ENCODE measurements at regions not wholly inside any gene's neighbourhood (a gene's known extent, or its start where the extent isn't known, plus 50 kb on each side); places are given as distances from the start of the nearest gene placed in this dataset.

DNA sequence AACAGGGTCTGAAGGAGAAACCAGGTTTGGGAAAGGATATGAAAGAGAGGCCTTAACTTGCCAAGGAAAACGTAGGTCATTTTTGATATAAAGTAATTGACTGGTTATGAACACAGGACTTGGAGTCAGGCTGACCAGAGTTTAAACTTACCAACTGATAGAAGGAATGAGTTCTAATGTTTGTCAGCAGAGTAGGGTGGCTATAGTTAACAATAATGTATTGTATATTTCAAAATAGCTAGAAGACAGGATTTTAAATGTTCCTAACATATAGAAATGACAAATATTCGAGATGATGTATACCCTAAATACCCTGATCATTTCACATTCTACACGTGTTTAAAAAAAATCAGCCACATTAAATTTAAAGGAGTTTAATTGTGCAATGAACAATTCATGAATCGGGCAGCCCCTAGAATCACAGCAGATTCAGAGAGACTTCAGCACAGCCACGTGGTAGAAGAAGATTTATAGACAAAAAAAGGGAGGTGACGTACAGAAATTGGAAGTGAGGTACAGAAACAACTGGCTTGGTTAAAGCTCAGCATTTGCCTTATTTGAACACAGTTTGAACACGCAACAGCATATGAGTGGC lies 52.5 kb upstream of the PLEKHG7 start:
- Histone ChIP-seq H3K4me3 (no peak overlapping the region), H3K27ac (no peak overlapping the region), H3K4me1 (no peaks in the 10 kb centered on the region), H3K36me3 (no peaks in the 10 kb centered on the region), H3K9me3 (no peaks in the 10 kb centered on the region), H3K9ac (ENCODE audit: low read depth in 2 of 2, low read length in 2 of 2) (no peak overlapping the region), H3K27me3 (no peaks in the 10 kb centered on the region)
- intact Hi-C loops (cut with DNase I) = loop anchor here (5.0 kb wide), 2 partner anchors 1268 to 1288 kb away; no protein-coding TSS in a partner anchor
- TF ChIP-seq, protein P1, sequence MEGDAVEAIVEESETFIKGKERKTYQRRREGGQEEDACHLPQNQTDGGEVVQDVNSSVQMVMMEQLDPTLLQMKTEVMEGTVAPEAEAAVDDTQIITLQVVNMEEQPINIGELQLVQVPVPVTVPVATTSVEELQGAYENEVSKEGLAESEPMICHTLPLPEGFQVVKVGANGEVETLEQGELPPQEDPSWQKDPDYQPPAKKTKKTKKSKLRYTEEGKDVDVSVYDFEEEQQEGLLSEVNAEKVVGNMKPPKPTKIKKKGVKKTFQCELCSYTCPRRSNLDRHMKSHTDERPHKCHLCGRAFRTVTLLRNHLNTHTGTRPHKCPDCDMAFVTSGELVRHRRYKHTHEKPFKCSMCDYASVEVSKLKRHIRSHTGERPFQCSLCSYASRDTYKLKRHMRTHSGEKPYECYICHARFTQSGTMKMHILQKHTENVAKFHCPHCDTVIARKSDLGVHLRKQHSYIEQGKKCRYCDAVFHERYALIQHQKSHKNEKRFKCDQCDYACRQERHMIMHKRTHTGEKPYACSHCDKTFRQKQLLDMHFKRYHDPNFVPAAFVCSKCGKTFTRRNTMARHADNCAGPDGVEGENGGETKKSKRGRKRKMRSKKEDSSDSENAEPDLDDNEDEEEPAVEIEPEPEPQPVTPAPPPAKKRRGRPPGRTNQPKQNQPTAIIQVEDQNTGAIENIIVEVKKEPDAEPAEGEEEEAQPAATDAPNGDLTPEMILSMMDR (IDR thresholded peaks at IDR 0.05) = peak; percentile 12
- DNase-seq = no peak

DNA sequence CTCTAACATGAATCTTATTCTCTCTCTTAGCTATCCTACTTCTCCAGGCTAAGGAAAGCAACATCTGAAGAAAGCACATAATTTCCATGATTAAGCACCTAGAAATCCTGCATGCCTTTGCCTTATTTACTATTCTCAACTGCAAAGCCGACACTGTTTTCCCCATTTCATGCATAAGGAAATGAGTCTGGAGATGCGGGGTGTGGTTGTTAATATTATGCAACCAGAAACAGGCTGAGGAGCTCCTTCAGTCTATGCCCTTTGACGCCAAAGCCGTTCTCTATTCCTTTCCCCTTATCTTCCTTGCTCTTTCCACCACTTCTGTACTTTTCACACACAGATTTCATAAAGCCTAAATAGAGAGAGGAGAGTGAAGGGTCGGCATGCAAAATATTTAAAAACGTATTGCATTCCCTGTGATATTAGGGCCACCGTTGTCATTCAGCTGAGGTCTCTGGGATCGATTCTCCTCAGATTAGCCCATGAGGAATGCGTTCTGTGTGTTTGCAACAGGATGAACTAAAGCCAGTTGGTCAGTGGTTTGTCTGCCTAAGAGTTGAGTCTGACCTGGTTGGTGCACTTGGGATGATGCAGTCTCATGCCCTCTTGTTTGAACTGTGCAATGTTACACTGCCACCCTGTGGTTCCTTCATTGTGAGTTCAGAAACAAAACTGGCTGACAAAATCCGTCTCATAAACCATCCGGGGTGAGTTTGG lies 53.1 kb upstream of the PLEKHG7 start:
- intact Hi-C loops (cut with DNase I) = loop anchor here (5.0 kb wide), 2 partner anchors 1267 to 1287 kb away; no protein-coding TSS in a partner anchor
- Histone ChIP-seq H3K9ac (ENCODE audit: low read depth in 2 of 2, low read length in 2 of 2) (no peak overlapping the region), H3K36me3 (no peaks in the 10 kb centered on the region), H3K27me3 (no peaks in the 10 kb centered on the region), H3K4me3 (no peak overlapping the region), H3K27ac (no peak overlapping the region), H3K4me1 (no peaks in the 10 kb centered on the region), H3K9me3 (no peaks in the 10 kb centered on the region)
- peak; percentile 67 for DNase-seq
- TF ChIP-seq, protein P1 (IDR thresholded peaks at IDR 0.05) = peak; percentile 67

DNA sequence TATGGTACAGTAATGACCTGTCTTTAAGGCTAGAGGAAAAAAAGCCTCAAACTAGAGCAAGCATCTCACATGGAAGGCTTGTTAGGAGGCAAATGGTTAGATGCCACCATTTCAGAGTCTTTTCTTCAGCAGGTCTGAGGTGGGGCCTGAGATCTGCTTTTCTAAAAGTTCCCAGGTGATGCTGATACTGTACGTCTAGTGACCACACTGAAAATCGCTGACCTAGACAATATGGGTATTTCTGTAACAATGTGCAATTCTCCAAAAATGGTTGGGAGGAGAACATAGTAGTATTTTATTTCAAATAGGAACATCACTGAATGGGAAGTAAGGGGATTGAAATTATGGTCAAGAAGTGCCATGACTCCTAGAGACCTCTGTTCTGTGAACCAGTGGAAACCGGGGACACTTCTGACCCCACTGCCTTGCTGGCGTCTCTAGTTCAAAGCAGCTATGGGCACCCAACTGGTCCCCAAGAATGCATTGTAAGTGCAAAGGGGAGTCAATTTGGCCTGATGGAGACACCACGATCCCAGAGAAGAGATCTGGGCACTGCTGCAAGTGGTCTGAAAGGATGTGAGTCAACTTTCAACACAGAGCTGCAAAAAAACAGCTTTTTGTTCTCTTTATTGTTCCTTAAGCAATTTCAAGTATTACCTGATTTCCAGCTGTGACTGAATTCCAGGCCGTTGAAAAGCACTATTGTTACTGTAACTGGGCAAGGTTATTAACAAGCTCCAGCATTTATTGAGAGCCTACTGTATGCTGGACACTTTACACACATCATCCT lies 54.4 kb upstream of the PLEKHG7 start:
- no peaks in the 10 kb centered on the region for H3K4me1 ChIP-seq
- H3K9ac ChIP-seq (ENCODE audit: low read depth in 2 of 2, low read length in 2 of 2) = no peak overlapping the region
- H3K27me3 ChIP-seq = no peaks in the 10 kb centered on the region
- intact Hi-C loops (cut with DNase I) = no loop called here
- H3K4me3 ChIP-seq = no peak overlapping the region
- no peaks in the 10 kb centered on the region for H3K9me3 ChIP-seq
- H3K36me3 ChIP-seq = no peaks in the 10 kb centered on the region
- H3K27ac ChIP-seq = no peak overlapping the region
- TF ChIP-seq, protein P1 (IDR thresholded peaks at IDR 0.05) = no peak
- DNase-seq = no peak

DNA sequence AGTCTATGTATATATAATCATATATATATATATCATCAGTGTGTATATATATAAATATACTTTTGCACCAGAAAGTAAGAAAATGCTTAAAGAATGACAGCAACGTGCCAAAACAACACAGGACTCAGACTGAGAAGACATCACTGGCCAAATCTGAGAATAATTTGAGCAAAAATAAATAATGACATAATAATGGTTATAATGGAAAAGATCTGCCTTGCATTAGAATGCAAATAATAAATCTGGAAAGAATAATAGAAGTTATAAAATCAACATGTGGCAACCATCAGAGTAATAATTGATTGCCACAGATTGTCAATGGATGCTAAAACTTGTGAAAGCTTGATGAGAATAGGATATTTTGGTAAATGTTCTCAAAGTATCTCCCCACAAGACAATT lies 61.5 kb upstream of the PLEKHG7 start:
- H3K27ac ChIP-seq = no peak overlapping the region
- TF ChIP-seq, protein P1 (IDR thresholded peaks at IDR 0.05) = no peak
- no peaks in the 10 kb centered on the region for H3K4me1 ChIP-seq
- no peaks in the 10 kb centered on the region for H3K36me3 ChIP-seq
- intact Hi-C loops (cut with DNase I) = no loop called here
- no peak overlapping the region for H3K9ac ChIP-seq (ENCODE audit: low read depth in 2 of 2, low read length in 2 of 2)
- H3K27me3 ChIP-seq = no peaks in the 10 kb centered on the region
- no peak overlapping the region for H3K4me3 ChIP-seq
- no peak for DNase-seq
- H3K9me3 ChIP-seq = no peaks in the 10 kb centered on the region

DNA sequence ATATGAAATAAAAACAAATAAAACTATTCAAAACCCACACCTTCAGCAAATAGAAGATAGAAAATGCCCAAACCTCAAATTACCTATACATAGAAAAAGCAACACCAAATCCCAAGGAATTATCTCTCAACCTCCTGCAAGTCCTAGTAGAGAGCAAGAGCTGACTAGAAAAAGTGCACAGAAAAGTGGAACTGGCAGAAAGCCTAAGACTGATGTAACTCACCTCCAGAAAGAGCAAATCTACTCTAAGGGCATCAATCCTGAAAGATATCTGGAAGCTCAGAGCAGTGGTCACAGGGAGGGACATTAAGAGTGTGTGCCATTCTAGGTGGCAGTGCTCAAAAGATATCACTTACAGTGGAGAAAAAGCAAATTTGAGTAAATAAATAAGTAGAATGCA lies 62.1 kb upstream of the PLEKHG7 start:
- TF ChIP-seq, protein P1 (IDR thresholded peaks at IDR 0.05) = no peak
- intact Hi-C loops (cut with DNase I) = no loop called here
- H3K4me3 ChIP-seq = no peak overlapping the region
- no peaks in the 10 kb centered on the region for H3K4me1 ChIP-seq
- DNase-seq = no peak
- no peaks in the 10 kb centered on the region for H3K27me3 ChIP-seq
- no peaks in the 10 kb centered on the region for H3K9me3 ChIP-seq
- H3K9ac ChIP-seq (ENCODE audit: low read depth in 2 of 2, low read length in 2 of 2) = no peak overlapping the region
- no peak overlapping the region for H3K27ac ChIP-seq
- H3K36me3 ChIP-seq = no peaks in the 10 kb centered on the region

Measured in colonic mucosa (tissue), 4 donors.